H9 (cell line): ENCODE measurements at regions not wholly inside any gene's neighbourhood (a gene's known extent, or its start where the extent isn't known, plus 50 kb on each side); places are given as distances from the start of the nearest gene placed in this dataset.

ENCODE experiments used
- DNase-seq: peaks from one replicate; pipeline ENCODE4 v3.0.0-alpha.2; 2017
- H2AFZ ChIP-seq: one replicate; pipeline ENCODE4 v1.6.1; 2013; ENCODE audit warnings: mild to moderate bottlenecking, low read length, control low read depth, moderate library complexity
- H2AK5ac ChIP-seq: 2 replicates; pipeline ENCODE4 v1.6.1; 2013; ENCODE audit warnings: low read length, control low read depth, mixed read lengths; ENCODE audit not compliant: insufficient read length
- H2BK120ac ChIP-seq: one replicate; pipeline ENCODE4 v1.6.1; 2013; ENCODE audit warnings: low read depth, mild to moderate bottlenecking, low read length, control low read depth, inconsistent platforms; ENCODE audit not compliant: poor library complexity, severe bottlenecking
- H2BK12ac ChIP-seq: 2 replicates; pipeline ENCODE4 v1.6.1; 2013; ENCODE audit warnings: low read length, control low read depth, mixed read lengths, low read depth; ENCODE audit not compliant: insufficient read length
- H2BK15ac ChIP-seq: 2 replicates; pipeline ENCODE4 v1.6.1; 2013; ENCODE audit warnings: low read depth, low read length, control low read depth
- H2BK20ac ChIP-seq: one replicate; pipeline ENCODE4 v1.6.1; 2013; ENCODE audit warnings: low read depth, mild to moderate bottlenecking, low read length, control low read depth, inconsistent platforms; ENCODE audit not compliant: poor library complexity, severe bottlenecking
- H2BK5ac ChIP-seq: 2 replicates; pipeline ENCODE4 v1.6.1; 2013; ENCODE audit warnings: low read length, control low read depth, mixed read lengths; ENCODE audit not compliant: insufficient read length
- H3K14ac ChIP-seq: 2 replicates; pipeline ENCODE4 v1.6.1; 2013; ENCODE audit warnings: low read length, control low read depth; ENCODE audit not compliant: insufficient read depth
- H3K18ac ChIP-seq: 2 replicates; pipeline ENCODE4 v1.6.1; 2013; ENCODE audit warnings: low read depth, mild to moderate bottlenecking, mixed read lengths, low read length, control low read depth; ENCODE audit not compliant: insufficient read length
- H3K23ac ChIP-seq: 2 replicates; pipeline ENCODE4 v1.6.1; 2013; ENCODE audit warnings: low read length, control low read depth, mixed read lengths, low read depth; ENCODE audit not compliant: insufficient read length
- H3K23me2 ChIP-seq: 2 replicates; pipeline ENCODE4 v1.6.1; 2013; ENCODE audit warnings: low read depth, mild to moderate bottlenecking, mixed read lengths, low read length, control low read depth; ENCODE audit not compliant: insufficient read length, poor library complexity, severe bottlenecking
- H3K27ac ChIP-seq: 2 replicates; pipeline ENCODE4 v1.5.1; 2013; ENCODE audit warnings: low read length, control low read depth, mixed read lengths, low read depth; ENCODE audit not compliant: insufficient read length
- H3K27me3 ChIP-seq: 2 replicates; pipeline ENCODE4 v1.6.1; 2013; ENCODE audit warnings: low read length, control low read depth, inconsistent platforms; ENCODE audit not compliant: insufficient read depth
- H3K4ac ChIP-seq: 2 replicates; pipeline ENCODE4 v1.6.1; 2013; ENCODE audit warnings: low read depth, mild to moderate bottlenecking, control low read depth, inconsistent platforms, low read length, moderate library complexity
- H3K4me1 ChIP-seq: 2 replicates; pipeline ENCODE4 v1.6.1; 2013; ENCODE audit warnings: low read length, control low read depth, inconsistent platforms; ENCODE audit not compliant: insufficient read depth
- H3K4me2 ChIP-seq: 2 replicates; pipeline ENCODE4 v1.6.1; 2013; ENCODE audit warnings: low read length, control low read depth, mixed read lengths; ENCODE audit not compliant: insufficient read length, insufficient read depth
- H3K56ac ChIP-seq: 2 replicates; pipeline ENCODE4 v1.6.1; 2013; ENCODE audit warnings: low read depth, mild to moderate bottlenecking, mixed read lengths, low read length, control low read depth; ENCODE audit not compliant: insufficient read length
- H3K79me1 ChIP-seq: 2 replicates; pipeline ENCODE4 v1.6.1; 2013; ENCODE audit warnings: low read depth, mild to moderate bottlenecking, moderate library complexity, low read length, control low read depth, inconsistent platforms; ENCODE audit not compliant: insufficient read depth, poor library complexity, severe bottlenecking
- H3K79me2 ChIP-seq: 2 replicates; pipeline ENCODE4 v1.6.1; 2013; ENCODE audit warnings: low read length, control low read depth, inconsistent platforms; ENCODE audit not compliant: insufficient read depth
- H3K9ac ChIP-seq: 2 replicates; pipeline ENCODE4 v1.6.1; 2013; ENCODE audit warnings: low read length, control low read depth, mixed read lengths; ENCODE audit not compliant: insufficient read length; ENCODE audit errors: extremely low read depth
- H3K9me3 ChIP-seq: one replicate; pipeline ENCODE4 v1.6.1; 2013; ENCODE audit warnings: low read depth, low read length, inconsistent platforms; ENCODE audit not compliant: control insufficient read depth
- H3T11ph ChIP-seq: one replicate; pipeline ENCODE4 v1.6.1; 2013; ENCODE audit warnings: mild to moderate bottlenecking, low read length, control low read depth, inconsistent platforms
- H4K20me1 ChIP-seq: one replicate; pipeline ENCODE4 v1.6.1; 2013; ENCODE audit not compliant: control insufficient read depth, insufficient read length, insufficient read depth
- H4K5ac ChIP-seq: 2 replicates; pipeline ENCODE4 v1.6.1; 2013; ENCODE audit warnings: low read depth, mild to moderate bottlenecking, mixed read lengths, low read length, control low read depth; ENCODE audit not compliant: insufficient read length
- H4K8ac ChIP-seq: replicated peaks from 2 replicates; pipeline ENCODE4 v1.6.1; 2013; ENCODE audit warnings: low read length, control low read depth, mixed read lengths, low read depth; ENCODE audit not compliant: insufficient read length
- H4K91ac ChIP-seq: 2 replicates; pipeline ENCODE4 v1.6.1; 2013; ENCODE audit warnings: low read depth, mild to moderate bottlenecking, moderate library complexity, mixed read lengths, low read length, control low read depth; ENCODE audit not compliant: insufficient read length
- H3K27ac Mint-ChIP-seq, 3 experiments: 2 replicates in 2 of 3; 3 replicates in 1 of 3; pipeline ENCODE4 v1.8.0; 2020 to 2021; ENCODE audit warnings: mixed read lengths in 3 of 3, mild to moderate bottlenecking in 1 of 3, moderate library complexity in 1 of 3
- H3K27me3 Mint-ChIP-seq: 2 replicates; pipeline ENCODE4 v1.8.0; 2021; ENCODE audit warnings: low read depth, mild to moderate bottlenecking, moderate library complexity, mixed read lengths
- H3K36me3 Mint-ChIP-seq, 3 experiments: 2 replicates in 2 of 3; 3 replicates in 1 of 3; pipeline ENCODE4 v1.8.0; 2020 to 2021; ENCODE audit warnings: low read depth in 3 of 3, mixed read lengths in 3 of 3; ENCODE audit not compliant: insufficient read depth in 1 of 3
- H3K4me1 Mint-ChIP-seq, 2 experiments: 2 replicates each; pipeline ENCODE4 v1.8.0; 2020; ENCODE audit warnings: mixed read lengths in 2 of 2
- H3K4me3 Mint-ChIP-seq, 2 experiments: 2 replicates in 1 of 2; 3 replicates in 1 of 2; pipeline ENCODE4 v1.8.0; 2020 to 2021; ENCODE audit warnings: mild to moderate bottlenecking in 2 of 2, mixed read lengths in 2 of 2, moderate library complexity in 1 of 2
- H3K9me3 Mint-ChIP-seq, 2 experiments: 2 replicates in 1 of 2; 3 replicates in 1 of 2; pipeline ENCODE4 v1.8.0; 2020; ENCODE audit warnings: mild to moderate bottlenecking in 2 of 2, mixed read lengths in 2 of 2, moderate library complexity in 1 of 2
- WGBS: extraction: QIAGEN DNeasy Blood & Tissue Kit; methylation state at CpG from one replicate; pipeline ENCODE4 v1.1.7; 2013; ENCODE audit warnings: missing lambda C conversion rate, low lambda C conversion rate, mixed read lengths; ENCODE audit not compliant: insufficient read length; ENCODE audit errors: extremely low coverage; 5-methylcytosine and 5-hydroxymethylcytosine counted together
- TF ChIP-seq, protein P1 (sequence below): fragments of 200-600 bp; sonication (generic); conservative IDR thresholded peaks from 3 replicates; pipeline ENCODE4 v1.8.0; 2021; ENCODE audit warnings: antibody characterized with exemption, mild to moderate bottlenecking

DNA sequence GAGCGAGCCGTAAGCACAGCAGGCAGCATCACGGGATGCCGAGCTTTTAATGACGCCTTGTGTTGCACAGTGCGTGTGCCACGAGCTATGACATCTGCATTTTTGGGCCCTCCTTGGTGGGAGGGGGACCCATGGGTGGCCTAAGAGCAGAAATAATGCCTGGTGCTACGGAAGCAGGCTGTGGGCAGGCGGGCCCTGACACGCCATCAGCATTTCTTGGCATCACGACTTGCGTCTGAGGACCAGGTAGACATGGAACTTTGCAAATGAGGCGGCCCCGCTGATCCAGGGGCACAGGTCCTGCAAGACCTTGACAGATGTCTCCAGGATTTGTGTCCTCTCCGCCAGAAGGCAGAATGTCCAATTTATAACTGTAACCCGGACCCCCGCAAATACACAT is 117.8 kb upstream of the RNF32 start:
- H4K20me1 ChIP-seq: no peaks in the 10 kb centered on the region
- no peak overlapping the region for H2BK120ac ChIP-seq
- H3K4me1 ChIP-seq: no peaks in the 10 kb centered on the region
- H4K8ac ChIP-seq: no peak overlapping the region
- no CpG with 5 or more reads among the region's 17 CpGs for WGBS
- no peak overlapping the region for H3K9ac ChIP-seq
- H2BK5ac ChIP-seq: no peak overlapping the region
- H4K91ac ChIP-seq: no peak overlapping the region
- H2BK20ac ChIP-seq: no peak overlapping the region
- no peak overlapping the region for H2AFZ ChIP-seq
- H2BK15ac ChIP-seq: no peak overlapping the region
- no peaks in the 10 kb centered on the region for H3K79me2 ChIP-seq
- H3K4ac ChIP-seq: no peak overlapping the region
- H3K23me2 ChIP-seq: no peaks in the 10 kb centered on the region
- H3T11ph ChIP-seq: no peak overlapping the region
- no peak overlapping the region for H4K5ac ChIP-seq
- no peak overlapping the region for H3K23ac ChIP-seq
- Mint-ChIP-seq H3K27me3 (peaks cover 7% of the 10 kb centered on the region), H3K27ac (no peak overlapping the region; a peak in 1 of 7 replicates), H3K9me3 (no peaks in the 10 kb centered on the region; a peak in 2 of 5 replicates), H3K36me3 (no peaks in the 10 kb centered on the region), H3K4me1 (no peaks in the 10 kb centered on the region), H3K4me3 (no peak overlapping the region)
- no peaks in the 10 kb centered on the region for H3K79me1 ChIP-seq
- no peak overlapping the region for H3K27ac ChIP-seq
- no peaks in the 10 kb centered on the region for H3K27me3 ChIP-seq
- H3K9me3 ChIP-seq: no peaks in the 10 kb centered on the region
- TF ChIP-seq, protein P1, sequence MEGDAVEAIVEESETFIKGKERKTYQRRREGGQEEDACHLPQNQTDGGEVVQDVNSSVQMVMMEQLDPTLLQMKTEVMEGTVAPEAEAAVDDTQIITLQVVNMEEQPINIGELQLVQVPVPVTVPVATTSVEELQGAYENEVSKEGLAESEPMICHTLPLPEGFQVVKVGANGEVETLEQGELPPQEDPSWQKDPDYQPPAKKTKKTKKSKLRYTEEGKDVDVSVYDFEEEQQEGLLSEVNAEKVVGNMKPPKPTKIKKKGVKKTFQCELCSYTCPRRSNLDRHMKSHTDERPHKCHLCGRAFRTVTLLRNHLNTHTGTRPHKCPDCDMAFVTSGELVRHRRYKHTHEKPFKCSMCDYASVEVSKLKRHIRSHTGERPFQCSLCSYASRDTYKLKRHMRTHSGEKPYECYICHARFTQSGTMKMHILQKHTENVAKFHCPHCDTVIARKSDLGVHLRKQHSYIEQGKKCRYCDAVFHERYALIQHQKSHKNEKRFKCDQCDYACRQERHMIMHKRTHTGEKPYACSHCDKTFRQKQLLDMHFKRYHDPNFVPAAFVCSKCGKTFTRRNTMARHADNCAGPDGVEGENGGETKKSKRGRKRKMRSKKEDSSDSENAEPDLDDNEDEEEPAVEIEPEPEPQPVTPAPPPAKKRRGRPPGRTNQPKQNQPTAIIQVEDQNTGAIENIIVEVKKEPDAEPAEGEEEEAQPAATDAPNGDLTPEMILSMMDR: no peak
- H2BK12ac ChIP-seq: no peak overlapping the region
- H3K18ac ChIP-seq: no peak overlapping the region
- DNase-seq: no peak
- no peak overlapping the region for H3K14ac ChIP-seq
- no peak overlapping the region for H3K56ac ChIP-seq
- no peak overlapping the region for H3K4me2 ChIP-seq
- H2AK5ac ChIP-seq: no peak overlapping the region
